A673 (cell line): ENCODE measurements at regions not wholly inside any gene's neighbourhood (a gene's known extent, or its start where the extent isn't known, plus 50 kb on each side); places are given as distances from the start of the nearest gene placed in this dataset.

ENCODE experiments used
- BruUV-seq: library from RNA; stranded (reverse); fragments of 400-500 nt; replicated peaks from 2 replicates; lab custom pipeline; 2021; lab: Mats Ljungman, UMichigan
- CTCF ChIA-PET: fragments of 300-600 bp; sonication (Branson Sonifier 250); formaldehyde crosslinking; loops from one replicate; lab custom pipeline; 2022; ENCODE audit warnings: antibody characterized with exemption; lab: Charles Lee
- POLR2A ChIA-PET: fragments of 300-600 bp; sonication (Branson Sonifier 250); formaldehyde crosslinking; loops from one replicate; lab custom pipeline; 2022; ENCODE audit warnings: antibody characterized with exemption; ENCODE audit not compliant: low non-redundant PET; lab: Charles Lee
- DNase-seq: peaks from one replicate; pipeline ENCODE4 v3.0.0-alpha.2; 2015; ENCODE audit warnings: low spot score
- H3K27ac ChIP-seq: fragments of 200-600 bp; sonication (generic); 2 replicates; pipeline ENCODE4 v1.5.1; 2016; ENCODE audit warnings: mixed run types, low read depth, mild to moderate bottlenecking, mixed read lengths, antibody characterized with exemption, low read length; ENCODE audit not compliant: poor library complexity, severe bottlenecking
- H3K27me3 ChIP-seq: fragments of 200-600 bp; sonication (generic); replicated peaks from 2 replicates; pipeline ENCODE4 v1.6.1; 2017; ENCODE audit warnings: mixed run types, low read depth, mild to moderate bottlenecking, mixed read lengths, antibody characterized with exemption, low read length; ENCODE audit not compliant: insufficient read depth, poor library complexity
- H3K36me3 ChIP-seq: fragments of 200-600 bp; sonication (generic); 2 replicates; pipeline ENCODE4 v1.6.1; 2016; ENCODE audit warnings: mixed run types, mild to moderate bottlenecking, mixed read lengths, antibody characterized with exemption, low read length; ENCODE audit not compliant: insufficient read depth, poor library complexity, severe bottlenecking
- H3K4me1 ChIP-seq: fragments of 200-600 bp; sonication (generic); 2 replicates; pipeline ENCODE4 v1.6.1; 2017; ENCODE audit warnings: mixed run types, mild to moderate bottlenecking, mixed read lengths, antibody characterized with exemption, low read length; ENCODE audit not compliant: insufficient read depth, poor library complexity, severe bottlenecking
- H3K4me3 ChIP-seq: fragments of 200-600 bp; sonication (generic); 2 replicates; pipeline ENCODE4 v1.5.1; 2016; ENCODE audit warnings: low read depth, mixed run types, mild to moderate bottlenecking, mixed read lengths, low read length; ENCODE audit not compliant: poor library complexity, severe bottlenecking
- H3K9me3 ChIP-seq: fragments of 200-600 bp; sonication (generic); 2 replicates; pipeline ENCODE4 v1.6.1; 2016; ENCODE audit warnings: mixed run types, low read depth, mild to moderate bottlenecking, mixed read lengths, antibody characterized with exemption, low read length; ENCODE audit not compliant: poor library complexity, severe bottlenecking
- EZH2 ChIP-seq: fragments of 200-600 bp; sonication (generic); IDR thresholded peaks from 2 replicates; pipeline ENCODE4 v1.6.1; 2017; ENCODE audit warnings: borderline replicate concordance, low read depth, mild to moderate bottlenecking, mixed read lengths, antibody characterized with exemption, low read length; ENCODE audit not compliant: poor library complexity, severe bottlenecking
- intact Hi-C: fragments of 100-400 bp; cut with micrococcal nuclease; formaldehyde crosslinking; loops from one replicate; pipeline ENCODE4 v1.10.0; 2022; ENCODE audit not compliant: unreplicated experiment
- TF ChIP-seq, protein P1 (sequence below): fragments of 300-800, 200-600 bp; sonication (generic); conservative IDR thresholded peaks from 2 replicates; pipeline ENCODE4 v1.5.1; 2017; ENCODE audit warnings: low read depth, mild to moderate bottlenecking, antibody characterized with exemption, low read length, moderate library complexity, mixed read lengths

DNA sequence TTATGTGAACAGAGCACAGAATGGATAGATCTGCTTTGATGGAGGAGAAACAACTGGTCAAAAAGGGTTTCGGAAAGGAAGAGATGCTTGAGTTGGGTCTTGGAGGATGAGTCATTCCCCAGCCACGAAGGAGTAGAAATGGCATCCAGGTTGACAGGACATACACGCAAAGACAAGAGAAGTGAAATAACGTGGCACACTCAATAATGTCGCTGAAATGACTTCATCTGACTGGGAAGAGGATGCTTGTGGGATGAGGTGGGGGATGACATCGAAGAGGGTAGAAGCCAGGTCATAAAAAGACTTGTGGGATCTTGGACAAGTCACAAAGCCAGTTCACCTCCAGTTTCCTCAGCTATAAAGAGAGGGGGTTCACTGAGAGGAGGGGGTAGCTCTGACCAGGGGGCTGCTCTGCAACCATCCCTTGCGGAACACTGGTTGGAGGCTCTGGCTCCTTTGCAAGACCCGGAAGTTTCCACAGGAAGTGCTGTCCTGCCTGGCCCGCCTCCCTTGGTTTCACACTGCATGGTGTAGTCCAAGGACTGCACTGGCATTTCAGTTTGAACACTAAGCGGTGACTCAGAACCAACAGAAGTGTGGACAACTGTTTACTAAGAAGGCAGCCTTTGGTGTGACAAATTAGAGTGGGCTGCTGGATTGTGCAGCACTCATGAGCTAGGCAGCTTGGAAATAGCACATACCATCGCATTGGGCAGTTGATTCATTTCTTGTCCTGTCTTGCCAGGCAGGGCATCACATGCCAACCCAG, 189.9 kb upstream of the ADO start:
- H3K9me3 ChIP-seq, result no peaks in the 10 kb centered on the region
- intact Hi-C loops, result loop anchor here (5.0 to 10.0 kb wide), 4 partner anchors 390 to 1153 kb away; no protein-coding TSS in a partner anchor
- CTCF ChIA-PET, result interaction anchor here (0.6 kb wide), 1 partner anchor 24 kb away, joined by 3 read pairs; no protein-coding TSS in a partner anchor
- H3K36me3 ChIP-seq, result no peaks in the 10 kb centered on the region
- no peak overlapping the region for H3K4me3 ChIP-seq
- TF ChIP-seq, protein P1, sequence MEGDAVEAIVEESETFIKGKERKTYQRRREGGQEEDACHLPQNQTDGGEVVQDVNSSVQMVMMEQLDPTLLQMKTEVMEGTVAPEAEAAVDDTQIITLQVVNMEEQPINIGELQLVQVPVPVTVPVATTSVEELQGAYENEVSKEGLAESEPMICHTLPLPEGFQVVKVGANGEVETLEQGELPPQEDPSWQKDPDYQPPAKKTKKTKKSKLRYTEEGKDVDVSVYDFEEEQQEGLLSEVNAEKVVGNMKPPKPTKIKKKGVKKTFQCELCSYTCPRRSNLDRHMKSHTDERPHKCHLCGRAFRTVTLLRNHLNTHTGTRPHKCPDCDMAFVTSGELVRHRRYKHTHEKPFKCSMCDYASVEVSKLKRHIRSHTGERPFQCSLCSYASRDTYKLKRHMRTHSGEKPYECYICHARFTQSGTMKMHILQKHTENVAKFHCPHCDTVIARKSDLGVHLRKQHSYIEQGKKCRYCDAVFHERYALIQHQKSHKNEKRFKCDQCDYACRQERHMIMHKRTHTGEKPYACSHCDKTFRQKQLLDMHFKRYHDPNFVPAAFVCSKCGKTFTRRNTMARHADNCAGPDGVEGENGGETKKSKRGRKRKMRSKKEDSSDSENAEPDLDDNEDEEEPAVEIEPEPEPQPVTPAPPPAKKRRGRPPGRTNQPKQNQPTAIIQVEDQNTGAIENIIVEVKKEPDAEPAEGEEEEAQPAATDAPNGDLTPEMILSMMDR, result no peak
- no peak for TF ChIP-seq EZH2
- H3K4me1 ChIP-seq, result peaks cover 38% of the 10 kb centered on the region
- no peak overlapping the region for H3K27ac ChIP-seq
- peak; percentile 32 for DNase-seq
- POLR2A ChIA-PET, result no interaction called here
- BruUV-seq, result no TSS peak
- H3K27me3 ChIP-seq, result no peaks in the 10 kb centered on the region

DNA sequence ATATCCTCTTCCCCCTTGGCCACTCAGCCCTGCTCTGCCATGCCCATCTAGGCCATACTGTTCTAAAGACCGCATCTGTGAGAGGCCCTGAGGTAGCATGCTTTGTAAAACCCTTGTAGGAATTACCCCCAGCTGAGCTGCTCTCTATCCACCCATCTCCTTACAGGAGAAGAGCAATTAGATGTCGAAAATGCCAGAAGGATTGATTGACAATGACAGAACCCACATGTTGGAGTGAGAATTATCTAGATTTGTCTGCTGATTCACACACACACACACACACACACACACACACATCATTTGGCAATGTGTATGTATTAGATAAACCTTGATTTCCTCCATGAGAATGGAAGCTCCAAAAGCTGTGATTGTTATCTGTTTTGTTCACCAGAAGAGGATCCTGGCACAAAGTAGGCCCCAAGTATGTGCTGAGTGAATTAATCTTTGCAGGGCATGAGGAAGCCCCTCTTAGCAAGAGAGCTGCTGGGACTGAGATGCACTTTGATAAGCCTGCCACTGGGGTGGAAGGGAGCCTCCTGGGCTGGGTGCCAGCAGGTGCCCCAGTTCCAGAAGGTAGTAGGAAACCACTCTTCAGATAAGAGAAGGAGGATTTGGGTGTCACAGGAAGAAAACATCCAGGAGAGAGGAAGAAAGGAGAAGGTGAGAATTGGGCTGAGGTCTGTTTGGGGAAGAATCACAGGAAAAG, 187.5 kb upstream of the ADO start:
- Histone ChIP-seq H3K4me3 (no peak overlapping the region), H3K4me1 (peaks cover 23% of the 10 kb centered on the region), H3K36me3 (no peaks in the 10 kb centered on the region), H3K27me3 (no peaks in the 10 kb centered on the region), H3K9me3 (no peaks in the 10 kb centered on the region), H3K27ac (no peak overlapping the region)
- ChIA-PET POLR2A (no interaction called here), CTCF (no interaction called here)
- intact Hi-C loops, result loop anchor here (10.0 kb wide), 1 partner anchor 388 kb away; no protein-coding TSS in a partner anchor
- TF ChIP-seq EZH2, result no peak
- TF ChIP-seq, protein P1, result 0 out of 2 replicates have a peak, but pooled peaks have one; percentile 14
- peak; percentile 44 for DNase-seq
- no TSS peak for BruUV-seq

DNA sequence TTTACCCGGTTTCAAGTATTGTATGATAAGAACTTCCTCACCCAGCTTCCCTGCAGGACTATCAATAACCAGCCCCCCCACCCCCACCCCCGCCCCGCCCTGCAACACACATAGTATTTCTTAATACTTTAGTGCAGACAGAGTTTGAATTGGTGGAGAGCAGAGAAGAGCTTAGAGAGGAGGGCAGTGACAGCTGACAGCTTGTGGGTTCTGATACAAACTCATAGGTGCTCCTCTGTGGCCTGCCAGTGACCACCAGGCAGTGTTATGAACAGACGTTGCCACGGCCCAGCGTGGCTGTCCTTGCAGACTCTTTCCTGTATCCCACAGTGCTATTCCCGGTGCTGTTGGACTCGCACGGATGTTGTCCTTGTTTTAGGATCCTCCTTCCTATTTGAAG, 186.9 kb upstream of the ADO start:
- intact Hi-C loops, result loop anchor here (10.0 kb wide), 1 partner anchor 387 kb away; no protein-coding TSS in a partner anchor
- no peak overlapping the region for H3K4me3 ChIP-seq
- H3K27ac ChIP-seq, result no peak overlapping the region
- no peaks in the 10 kb centered on the region for H3K27me3 ChIP-seq
- no peaks in the 10 kb centered on the region for H3K36me3 ChIP-seq
- BruUV-seq, result no TSS peak
- no peak for DNase-seq
- CTCF ChIA-PET, result no interaction called here
- H3K4me1 ChIP-seq, result peaks cover 23% of the 10 kb centered on the region
- H3K9me3 ChIP-seq, result no peaks in the 10 kb centered on the region
- POLR2A ChIA-PET, result interaction anchor here (0.5 kb wide), 1 partner anchor 48 kb away, joined by 3 read pairs; no protein-coding TSS in a partner anchor
- TF ChIP-seq, protein P1, result no peak
- no peak for TF ChIP-seq EZH2
